ENCODE measurements at regions not wholly inside any gene's neighbourhood (a gene's known extent, or its start where the extent isn't known, plus 50 kb on each side); places are given as distances from the start of the nearest gene placed in this dataset.

GRCh38 chr21:22468893-22469292 lies 1470.7 kb downstream of the NCAM2 start:
- H3K27me3 ChIP-seq (replicated peaks) = no peaks in the 10 kb centered on the region
- H3K27ac ChIP-seq = no peak overlapping the region

DNA sequence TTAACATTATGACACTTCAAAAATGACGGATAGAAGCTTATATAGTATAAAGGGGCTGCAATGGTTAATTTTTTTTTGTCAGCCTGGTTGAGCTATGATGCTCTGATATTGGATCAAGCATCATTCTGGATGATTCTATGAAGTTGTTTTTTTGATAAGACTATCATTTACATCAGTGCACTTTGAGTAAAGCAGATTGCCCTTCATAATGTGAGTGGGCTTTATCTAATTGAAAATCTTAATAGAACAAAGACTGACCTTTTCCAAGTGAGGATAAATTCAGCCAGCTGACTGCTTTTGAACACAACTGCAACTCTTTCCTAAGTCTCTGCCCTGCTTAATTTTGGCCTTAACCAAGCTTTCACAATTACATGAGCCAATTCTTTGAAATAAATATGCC lies 1476.2 kb downstream of the NCAM2 start:
- no peak overlapping the region for H3K27ac ChIP-seq

More at GRCh38 chr21:22468893-22469292, 1470.7 kb downstream of the NCAM2 start:
- Histone ChIP-seq H3K4me3 (ENCODE audit: low read depth, low read length) (no peak overlapping the region), H3K36me3 (replicated peaks) (no peaks in the 10 kb centered on the region)
- in situ Hi-C loops (cut with HindIII; ENCODE audit: low pct_ligation_motif_present, low sequenced_read_pairs) = no loop called here
- TF ChIP-seq CTCF (IDR thresholded peaks at IDR 0.05; ENCODE audit: low read depth, low read length, missing control alignments) = no peak
- no peak for DNase-seq

GRCh38 chr21:22476214-22476613 lies 1478.0 kb downstream of the NCAM2 start:
- Histone ChIP-seq H3K4me3 (ENCODE audit: low read depth, low read length) (no peak overlapping the region), H3K27me3 (replicated peaks) (no peaks in the 10 kb centered on the region), H3K36me3 (replicated peaks) (no peaks in the 10 kb centered on the region), H3K27ac (no peak overlapping the region)
- no peak for DNase-seq
- in situ Hi-C loops (cut with HindIII; ENCODE audit: low pct_ligation_motif_present, low sequenced_read_pairs) = no loop called here
- TF ChIP-seq CTCF (IDR thresholded peaks at IDR 0.05; ENCODE audit: low read depth, low read length, missing control alignments) = no peak

More for the DNA sequence above, 1476.2 kb downstream of the NCAM2 start:
- Histone ChIP-seq H3K4me3 (ENCODE audit: low read depth, low read length) (no peak overlapping the region), H3K27me3 (replicated peaks) (no peaks in the 10 kb centered on the region), H3K36me3 (replicated peaks) (no peaks in the 10 kb centered on the region)
- in situ Hi-C loops (cut with HindIII; ENCODE audit: low pct_ligation_motif_present, low sequenced_read_pairs) = no loop called here
- no peak for TF ChIP-seq CTCF (IDR thresholded peaks at IDR 0.05; ENCODE audit: low read depth, low read length, missing control alignments)
- no peak for DNase-seq

GRCh38 chr21:22476726-22477646 lies 1478.8 kb downstream of the NCAM2 start:
- no peak for DNase-seq
- Histone ChIP-seq H3K27ac (no peak overlapping the region), H3K27me3 (replicated peaks) (no peaks in the 10 kb centered on the region), H3K36me3 (replicated peaks) (no peaks in the 10 kb centered on the region), H3K4me3 (ENCODE audit: low read depth, low read length) (no peak overlapping the region)
- TF ChIP-seq CTCF (IDR thresholded peaks at IDR 0.05; ENCODE audit: low read depth, low read length, missing control alignments) = no peak
- in situ Hi-C loops (cut with HindIII; ENCODE audit: low pct_ligation_motif_present, low sequenced_read_pairs) = no loop called here

DNA sequence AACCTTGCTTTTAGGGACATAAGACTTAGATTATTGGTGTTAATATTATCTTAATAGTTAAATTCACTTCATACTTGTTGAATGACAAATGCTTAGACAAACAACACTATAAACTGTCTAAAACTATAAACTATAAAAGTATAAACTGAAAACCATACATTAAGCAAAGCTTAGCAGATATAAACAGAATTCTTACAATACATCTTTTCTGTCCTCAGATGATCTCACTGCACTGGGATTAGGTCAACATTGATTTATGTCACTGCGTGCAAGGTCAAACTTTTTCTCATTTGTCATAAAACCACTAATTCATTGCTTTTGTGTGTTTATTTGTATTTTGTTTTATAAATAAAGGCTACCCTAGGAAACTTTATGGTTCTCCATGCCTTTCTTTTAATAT lies 1491.8 kb downstream of the NCAM2 start:
- no peak overlapping the region for H3K27ac ChIP-seq
- H3K27me3 ChIP-seq (replicated peaks) = no peaks in the 10 kb centered on the region
- H3K36me3 ChIP-seq (replicated peaks) = no peaks in the 10 kb centered on the region
- no peak for DNase-seq
- no peak for TF ChIP-seq CTCF (IDR thresholded peaks at IDR 0.05; ENCODE audit: low read depth, low read length, missing control alignments)
- no peak overlapping the region for H3K4me3 ChIP-seq (ENCODE audit: low read depth, low read length)
- in situ Hi-C loops (cut with HindIII; ENCODE audit: low pct_ligation_motif_present, low sequenced_read_pairs) = no loop called here
